Panc1 (cell line): ENCODE measurements at regions not wholly inside any gene's neighbourhood (a gene's known extent, or its start where the extent isn't known, plus 50 kb on each side); places are given as distances from the start of the nearest gene placed in this dataset.

Experiments used
- POLR2AphosphoS5 ChIP-seq: IDR thresholded peaks from 2 replicates; pipeline ENCODE4 v1.6.1; 2012; ENCODE audit warnings: mild to moderate bottlenecking, low read depth, low read length, moderate library complexity
- SIN3A ChIP-seq: IDR thresholded peaks from 2 replicates; pipeline ENCODE4 v1.6.1; 2012; ENCODE audit warnings: low read depth, mild to moderate bottlenecking, low read length, moderate library complexity, borderline replicate concordance; ENCODE audit not compliant: insufficient read depth
- TF ChIP-seq, protein P1 (sequence below): fragments of 450-650 bp; IDR thresholded peaks from 2 replicates; pipeline ENCODE4 v1.5.1; 2017; ENCODE audit warnings: mild to moderate bottlenecking

DNA sequence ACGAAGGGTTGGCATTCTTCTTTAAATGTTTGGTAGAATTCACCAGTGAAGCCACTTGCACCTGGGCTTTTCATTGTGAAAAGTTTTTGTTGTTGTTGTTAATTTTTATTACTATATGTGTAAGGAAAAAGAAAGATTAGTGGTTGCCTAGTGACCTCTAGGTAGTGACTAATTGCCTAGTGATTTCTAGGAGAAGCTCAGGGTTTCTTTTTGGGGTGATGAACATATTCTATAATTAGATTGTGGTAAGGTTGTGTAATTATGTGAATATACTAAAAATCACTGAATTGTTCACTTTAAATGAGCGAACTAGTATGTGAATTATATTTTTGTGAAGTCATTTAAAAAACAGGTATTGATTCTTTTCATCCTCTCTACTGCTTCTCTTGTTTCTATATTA, 123.8 kb upstream of the TMEM170B start:
- TF ChIP-seq, protein P1, sequence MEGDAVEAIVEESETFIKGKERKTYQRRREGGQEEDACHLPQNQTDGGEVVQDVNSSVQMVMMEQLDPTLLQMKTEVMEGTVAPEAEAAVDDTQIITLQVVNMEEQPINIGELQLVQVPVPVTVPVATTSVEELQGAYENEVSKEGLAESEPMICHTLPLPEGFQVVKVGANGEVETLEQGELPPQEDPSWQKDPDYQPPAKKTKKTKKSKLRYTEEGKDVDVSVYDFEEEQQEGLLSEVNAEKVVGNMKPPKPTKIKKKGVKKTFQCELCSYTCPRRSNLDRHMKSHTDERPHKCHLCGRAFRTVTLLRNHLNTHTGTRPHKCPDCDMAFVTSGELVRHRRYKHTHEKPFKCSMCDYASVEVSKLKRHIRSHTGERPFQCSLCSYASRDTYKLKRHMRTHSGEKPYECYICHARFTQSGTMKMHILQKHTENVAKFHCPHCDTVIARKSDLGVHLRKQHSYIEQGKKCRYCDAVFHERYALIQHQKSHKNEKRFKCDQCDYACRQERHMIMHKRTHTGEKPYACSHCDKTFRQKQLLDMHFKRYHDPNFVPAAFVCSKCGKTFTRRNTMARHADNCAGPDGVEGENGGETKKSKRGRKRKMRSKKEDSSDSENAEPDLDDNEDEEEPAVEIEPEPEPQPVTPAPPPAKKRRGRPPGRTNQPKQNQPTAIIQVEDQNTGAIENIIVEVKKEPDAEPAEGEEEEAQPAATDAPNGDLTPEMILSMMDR, result no peak
- TF ChIP-seq SIN3A (no peak), POLR2AphosphoS5 (no peak)
